ENCODE measurements at regions not wholly inside any gene's neighbourhood (a gene's known extent, or its start where the extent isn't known, plus 50 kb on each side); places are given as distances from the start of the nearest gene placed in this dataset.

DNA sequence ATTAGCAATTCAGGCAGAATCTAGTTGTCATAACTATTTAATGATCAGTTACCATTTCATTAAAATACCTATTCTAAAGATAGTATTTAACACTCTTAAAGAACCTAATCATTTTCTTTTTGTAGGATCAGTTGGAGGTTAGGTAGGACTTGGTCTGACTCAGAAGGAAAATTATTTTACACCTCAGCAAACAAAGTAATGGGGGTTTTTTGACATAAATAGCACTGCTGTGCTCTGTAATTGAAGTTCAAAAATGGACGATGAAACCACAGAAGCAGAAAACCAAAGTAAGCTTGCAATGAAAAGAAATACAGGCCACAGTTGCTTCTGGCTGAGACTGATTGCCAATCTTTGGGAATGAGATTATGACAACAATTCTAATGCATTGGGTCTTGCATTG lies 187.0 kb upstream of the TRPM3 start:
- TF ChIP-seq, protein P1, sequence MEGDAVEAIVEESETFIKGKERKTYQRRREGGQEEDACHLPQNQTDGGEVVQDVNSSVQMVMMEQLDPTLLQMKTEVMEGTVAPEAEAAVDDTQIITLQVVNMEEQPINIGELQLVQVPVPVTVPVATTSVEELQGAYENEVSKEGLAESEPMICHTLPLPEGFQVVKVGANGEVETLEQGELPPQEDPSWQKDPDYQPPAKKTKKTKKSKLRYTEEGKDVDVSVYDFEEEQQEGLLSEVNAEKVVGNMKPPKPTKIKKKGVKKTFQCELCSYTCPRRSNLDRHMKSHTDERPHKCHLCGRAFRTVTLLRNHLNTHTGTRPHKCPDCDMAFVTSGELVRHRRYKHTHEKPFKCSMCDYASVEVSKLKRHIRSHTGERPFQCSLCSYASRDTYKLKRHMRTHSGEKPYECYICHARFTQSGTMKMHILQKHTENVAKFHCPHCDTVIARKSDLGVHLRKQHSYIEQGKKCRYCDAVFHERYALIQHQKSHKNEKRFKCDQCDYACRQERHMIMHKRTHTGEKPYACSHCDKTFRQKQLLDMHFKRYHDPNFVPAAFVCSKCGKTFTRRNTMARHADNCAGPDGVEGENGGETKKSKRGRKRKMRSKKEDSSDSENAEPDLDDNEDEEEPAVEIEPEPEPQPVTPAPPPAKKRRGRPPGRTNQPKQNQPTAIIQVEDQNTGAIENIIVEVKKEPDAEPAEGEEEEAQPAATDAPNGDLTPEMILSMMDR (conservative IDR thresholded peaks at IDR 0.05; ENCODE audit: low read depth, low read length), result no peak
- TF ChIP-seq EZH2 (IDR thresholded peaks at IDR 0.05; ENCODE audit: low read length, unreplicated experiment), result no peak
- TF ChIP-seq EZH2phosphoT487 (IDR thresholded peaks at IDR 0.05; ENCODE audit: borderline replicate concordance, low read length), result no peak

All from PC-3 (cell line).